Thoracic aorta (tissue), 2 donors: ENCODE measurements at regions not wholly inside any gene's neighbourhood (a gene's known extent, or its start where the extent isn't known, plus 50 kb on each side); places are given as distances from the start of the nearest gene placed in this dataset.

ENCODE experiments used
- ATAC-seq: fragments of 150-250 bp; one replicate; pipeline ENCODE4 v1.8.0; 2017; ENCODE audit warnings: low read depth; ENCODE audit not compliant: insufficient number of reproducible peaks, low FRiP score
- DNase-seq: peaks from one replicate; pipeline ENCODE4 v3.0.0-alpha.2; 2020; ENCODE audit warnings: low spot score
- H3K27ac ChIP-seq, 2 donors: fragments of 200-600 bp; sonication (generic); 1 replicate in 1 of 2; 2 replicates in 1 of 2; pipeline ENCODE4 v1.5.1; 2016; ENCODE audit warnings: mild to moderate bottlenecking in 2 of 2, moderate library complexity in 2 of 2
- H3K27me3 ChIP-seq: fragments of 200-600 bp; sonication (generic); replicated peaks from 2 replicates; pipeline ENCODE4 v1.6.0; 2016; ENCODE audit warnings: mild to moderate bottlenecking; ENCODE audit not compliant: insufficient read depth
- H3K36me3 ChIP-seq: fragments of 200-600 bp; sonication (generic); one replicate; pipeline ENCODE4 v1.5.1; 2016
- H3K4me1 ChIP-seq, 2 donors: fragments of 200-600 bp; sonication (generic); 1 replicate in 1 of 2; 2 replicates in 1 of 2; pipeline versions ENCODE4 v1.5.1 to v1.6.0; 2016; ENCODE audit warnings: low read depth in 2 of 2, mild to moderate bottlenecking in 1 of 2; ENCODE audit not compliant: control insufficient read depth in 1 of 2
- H3K4me3 ChIP-seq: fragments of 200-600 bp; sonication (generic); 2 replicates; pipeline ENCODE4 v1.5.1; 2016; ENCODE audit warnings: mild to moderate bottlenecking
- H3K9me3 ChIP-seq: fragments of 200-600 bp; sonication (generic); 2 replicates; pipeline ENCODE4 v1.5.1; 2016
- TF ChIP-seq, protein P1 (sequence below): fragments of 200-600 bp; sonication (generic); IDR thresholded peaks from one replicate; pipeline ENCODE4 v1.5.1; 2019; ENCODE audit warnings: antibody characterized with exemption

DNA sequence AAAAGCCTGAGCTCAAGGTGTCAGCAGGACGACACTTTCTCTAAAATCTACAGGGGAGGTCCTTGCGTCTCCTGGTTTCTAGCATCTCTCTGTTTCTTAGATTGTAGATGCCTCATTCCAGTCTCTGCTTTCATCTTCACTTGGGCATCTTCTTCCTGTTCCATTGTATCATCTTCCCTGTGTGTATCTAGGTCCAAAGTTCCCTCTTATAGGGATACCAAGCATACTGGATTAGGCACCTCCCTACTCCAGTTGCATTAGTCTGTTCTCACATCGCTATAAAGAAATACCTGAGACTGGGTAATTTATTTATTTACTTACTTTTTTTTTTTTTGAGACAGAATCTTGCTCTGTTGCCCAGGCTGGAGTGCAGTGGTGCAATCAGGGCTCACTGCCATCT, 91.3 kb upstream of the ABCC4 start:
- no peak overlapping the region for H3K4me3 ChIP-seq
- H3K27ac ChIP-seq, result no peak overlapping the region
- H3K36me3 ChIP-seq, result no peaks in the 10 kb centered on the region
- TF ChIP-seq, protein P1, sequence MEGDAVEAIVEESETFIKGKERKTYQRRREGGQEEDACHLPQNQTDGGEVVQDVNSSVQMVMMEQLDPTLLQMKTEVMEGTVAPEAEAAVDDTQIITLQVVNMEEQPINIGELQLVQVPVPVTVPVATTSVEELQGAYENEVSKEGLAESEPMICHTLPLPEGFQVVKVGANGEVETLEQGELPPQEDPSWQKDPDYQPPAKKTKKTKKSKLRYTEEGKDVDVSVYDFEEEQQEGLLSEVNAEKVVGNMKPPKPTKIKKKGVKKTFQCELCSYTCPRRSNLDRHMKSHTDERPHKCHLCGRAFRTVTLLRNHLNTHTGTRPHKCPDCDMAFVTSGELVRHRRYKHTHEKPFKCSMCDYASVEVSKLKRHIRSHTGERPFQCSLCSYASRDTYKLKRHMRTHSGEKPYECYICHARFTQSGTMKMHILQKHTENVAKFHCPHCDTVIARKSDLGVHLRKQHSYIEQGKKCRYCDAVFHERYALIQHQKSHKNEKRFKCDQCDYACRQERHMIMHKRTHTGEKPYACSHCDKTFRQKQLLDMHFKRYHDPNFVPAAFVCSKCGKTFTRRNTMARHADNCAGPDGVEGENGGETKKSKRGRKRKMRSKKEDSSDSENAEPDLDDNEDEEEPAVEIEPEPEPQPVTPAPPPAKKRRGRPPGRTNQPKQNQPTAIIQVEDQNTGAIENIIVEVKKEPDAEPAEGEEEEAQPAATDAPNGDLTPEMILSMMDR, result no peak
- no peaks in the 10 kb centered on the region for H3K9me3 ChIP-seq
- peaks cover 5 to 7% of the 10 kb centered on the region in 2 donors for H3K4me1 ChIP-seq
- DNase-seq (no peak), ATAC-seq (no peak)
- no peaks in the 10 kb centered on the region for H3K27me3 ChIP-seq

DNA sequence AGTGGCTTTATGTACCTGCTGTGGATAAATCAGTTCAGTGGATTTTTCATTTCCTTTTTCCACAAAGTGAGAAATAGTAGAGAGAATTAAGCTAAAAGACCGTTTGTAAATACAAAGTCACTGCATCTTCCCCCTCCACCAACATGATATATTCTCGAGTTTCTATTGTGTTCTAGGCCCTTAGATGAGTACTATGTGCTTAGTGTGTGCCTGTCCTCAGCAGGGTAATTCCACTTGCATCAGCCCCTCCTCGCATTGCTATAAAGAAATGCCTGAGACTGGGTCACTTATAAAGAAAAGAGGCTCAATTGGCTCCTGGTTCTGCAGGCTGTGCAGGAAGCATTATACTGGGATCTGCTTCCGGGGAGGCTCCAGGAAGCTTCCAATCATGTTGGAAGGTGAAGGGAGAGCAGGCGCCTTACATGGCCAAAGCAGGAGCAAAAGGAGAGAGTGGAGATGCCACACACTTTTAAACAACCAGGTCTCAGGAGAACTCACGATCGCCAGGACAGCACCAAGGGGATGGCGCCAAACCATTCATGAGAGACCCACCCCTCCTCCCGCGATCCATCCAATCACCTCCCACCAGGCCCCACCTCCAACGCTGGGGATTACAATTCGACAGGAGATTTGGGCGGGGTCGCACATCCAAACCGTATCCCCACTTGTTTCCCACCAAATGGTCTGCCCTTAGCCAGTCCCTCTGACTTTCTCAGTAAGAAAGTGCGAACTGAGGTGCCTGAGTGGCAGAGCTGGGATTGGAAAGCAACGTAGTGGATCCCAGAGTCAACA, 102.3 kb upstream of the ABCC4 start:
- Histone ChIP-seq H3K9me3 (no peaks in the 10 kb centered on the region), H3K4me3 (peak overlapping the region; percentile 67), H3K4me1 (peaks cover 2 to 8% of the 10 kb centered on the region in 2 donors), H3K36me3 (no peaks in the 10 kb centered on the region), H3K27me3 (no peaks in the 10 kb centered on the region), H3K27ac (no peak overlapping the region)
- DNase-seq (no peak), ATAC-seq (no peak)
- TF ChIP-seq, protein P1, result no peak

DNA sequence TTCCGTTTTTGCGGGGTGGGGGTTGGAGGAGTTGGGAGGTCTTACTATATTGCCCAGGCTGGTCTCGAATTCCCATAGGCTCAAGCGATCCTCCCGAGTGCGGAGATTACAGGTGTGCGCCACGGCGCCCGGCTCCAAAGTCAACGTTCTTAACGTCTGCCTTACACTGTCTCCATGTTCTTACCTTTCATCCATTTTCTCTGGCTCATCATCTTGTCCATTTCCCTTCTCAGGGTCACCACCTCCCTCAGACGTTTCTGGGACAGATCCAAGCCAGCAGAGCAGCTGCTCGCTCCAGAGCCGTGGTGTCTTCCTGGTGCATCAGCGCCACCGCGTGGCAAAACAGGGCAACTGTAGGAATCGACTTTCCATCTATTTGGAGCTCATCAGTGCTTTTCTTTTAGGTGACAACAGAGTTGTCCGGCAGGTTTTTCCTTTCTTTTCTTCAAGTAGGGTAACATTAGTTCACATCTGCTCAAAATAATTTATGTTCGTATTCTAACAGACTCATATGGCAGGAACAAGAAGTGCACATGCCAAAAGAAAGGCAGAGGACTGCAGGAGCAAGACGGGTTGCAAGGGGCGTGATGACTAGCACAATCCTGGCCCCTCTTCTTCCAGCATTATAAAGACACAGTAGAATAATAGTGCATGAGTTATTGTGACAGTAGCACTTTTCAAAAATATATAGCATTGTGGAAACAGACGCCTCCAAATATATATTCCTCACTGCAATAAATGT, 103.1 kb upstream of the ABCC4 start:
- Histone ChIP-seq H3K27ac (no peak overlapping the region), H3K4me1 (peaks cover 2 to 8% of the 10 kb centered on the region in 2 donors), H3K4me3 (peak overlapping the region; percentile 67), H3K9me3 (no peaks in the 10 kb centered on the region), H3K27me3 (no peaks in the 10 kb centered on the region), H3K36me3 (no peaks in the 10 kb centered on the region)
- ATAC-seq, result no peak
- DNase-seq, result peak; percentile 13
- TF ChIP-seq, protein P1, result peak; percentile 93

DNA sequence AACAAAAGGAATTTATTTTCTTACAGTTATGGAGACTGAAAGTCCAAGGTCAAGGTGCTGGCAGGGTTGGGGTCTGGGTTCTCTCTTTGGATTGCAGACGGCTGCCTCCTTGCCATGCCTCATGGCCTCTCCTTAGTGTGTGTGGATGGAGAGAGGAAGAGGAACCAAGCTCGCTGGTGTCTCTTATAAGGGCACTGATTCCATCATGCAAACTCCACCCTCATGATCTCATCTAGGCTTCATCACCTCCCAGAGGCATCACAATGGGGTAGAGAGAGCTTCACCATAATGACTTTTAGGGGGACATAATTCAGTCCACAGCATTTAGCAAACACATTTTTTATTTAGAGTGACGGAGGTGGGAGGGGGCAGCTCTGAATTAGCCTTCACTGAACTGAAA, 104.9 kb upstream of the ABCC4 start:
- ATAC-seq (no peak), DNase-seq (no peak)
- Histone ChIP-seq H3K27me3 (no peaks in the 10 kb centered on the region), H3K36me3 (no peaks in the 10 kb centered on the region), H3K4me1 (peaks cover 2 to 8% of the 10 kb centered on the region in 2 donors), H3K27ac (no peak overlapping the region), H3K9me3 (no peaks in the 10 kb centered on the region), H3K4me3 (no peak overlapping the region)
- TF ChIP-seq, protein P1, result no peak

DNA sequence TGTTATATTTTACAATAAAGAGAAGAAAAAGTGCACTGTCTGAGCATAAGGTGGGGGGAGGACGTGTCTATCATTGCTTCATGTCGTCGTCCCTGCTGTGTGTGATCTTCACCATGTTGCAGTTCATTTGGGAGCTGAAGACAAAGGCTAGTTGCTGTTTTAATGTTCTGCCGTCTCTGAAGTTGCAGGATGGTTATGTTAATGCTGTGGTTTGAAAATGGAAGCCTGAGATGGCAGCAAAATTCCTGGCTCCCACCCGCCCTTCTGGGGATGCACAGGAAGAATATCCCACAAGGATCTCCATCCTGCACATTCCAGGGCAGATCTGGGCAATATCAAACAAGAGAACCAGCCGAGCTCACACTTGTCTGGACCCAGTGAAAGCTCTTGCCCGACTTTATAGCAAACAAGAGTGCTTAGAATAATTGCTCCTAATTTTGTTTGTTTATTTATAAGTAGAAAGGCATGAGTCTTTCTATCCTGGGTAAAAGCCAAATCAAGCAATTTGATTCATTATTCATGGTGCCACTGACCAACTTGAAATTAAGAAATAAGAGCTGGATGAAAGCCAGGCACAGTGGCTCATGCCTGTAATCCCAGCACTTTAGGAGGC, 110.3 kb upstream of the ABCC4 start:
- no peaks in the 10 kb centered on the region for H3K9me3 ChIP-seq
- H3K27me3 ChIP-seq, result no peaks in the 10 kb centered on the region
- DNase-seq (no peak), ATAC-seq (no peak)
- H3K36me3 ChIP-seq, result no peaks in the 10 kb centered on the region
- H3K27ac ChIP-seq, result no peak overlapping the region
- no peak overlapping the region for H3K4me3 ChIP-seq
- TF ChIP-seq, protein P1, result no peak
- no peaks in the 10 kb centered on the region for H3K4me1 ChIP-seq
